Brain microvascular endothelial cell (primary cell): ENCODE measurements at regions not wholly inside any gene's neighbourhood (a gene's known extent, or its start where the extent isn't known, plus 50 kb on each side); places are given as distances from the start of the nearest gene placed in this dataset.

Experiments used
- DNase-seq: peaks from one replicate; pipeline ENCODE4 v3.0.0-alpha.2; 2020
- H3K27ac ChIP-seq: fragments of 250-450 bp; sonication (Bioruptor Pico); 2 replicates; pipeline ENCODE4 v1.5.1; 2020; ENCODE audit warnings: mild to moderate bottlenecking, moderate library complexity
- H3K27me3 ChIP-seq: fragments of 250-450 bp; sonication (Bioruptor Pico); replicated peaks from 2 replicates; pipeline ENCODE4 v1.5.1; 2020; ENCODE audit warnings: mild to moderate bottlenecking
- H3K36me3 ChIP-seq: fragments of 250-450 bp; sonication (Bioruptor Pico); replicated peaks from 2 replicates; pipeline ENCODE4 v1.5.1; 2020; ENCODE audit warnings: mild to moderate bottlenecking
- H3K4me3 ChIP-seq: 2 replicates; pipeline ENCODE4 v1.5.1; 2011; ENCODE audit warnings: low read depth, mild to moderate bottlenecking, control low read depth, low read length, moderate library complexity
- CTCF ChIP-seq: IDR thresholded peaks from 2 replicates; pipeline ENCODE4 v1.5.1; 2011; ENCODE audit warnings: low read depth, mild to moderate bottlenecking, moderate library complexity, low read length, control low read depth, inconsistent platforms; ENCODE audit errors: missing control alignments
- in situ Hi-C: cut with HindIII; loops from 2 replicates; pipeline ENCODE4 v1.10.0; 2017; ENCODE audit warnings: low sequenced_read_pairs, low pct_ligation_motif_present

GRCh38 chr2:239793086-239793485 is 232.1 kb downstream of the NDUFA10 start:
- in situ Hi-C loops: no loop called here
- Histone ChIP-seq H3K27me3 (no peaks in the 10 kb centered on the region), H3K4me3 (no peak overlapping the region), H3K36me3 (no peaks in the 10 kb centered on the region), H3K27ac (no peak overlapping the region)
- DNase-seq: no peak
- TF ChIP-seq CTCF: no peak

GRCh38 chr2:239792405-239793084 is 232.6 kb downstream of the NDUFA10 start:
- H3K36me3 ChIP-seq: no peaks in the 10 kb centered on the region
- no peak overlapping the region for H3K4me3 ChIP-seq
- TF ChIP-seq CTCF: no peak
- no peaks in the 10 kb centered on the region for H3K27me3 ChIP-seq
- H3K27ac ChIP-seq: no peak overlapping the region
- in situ Hi-C loops: no loop called here
- DNase-seq: no peak

DNA sequence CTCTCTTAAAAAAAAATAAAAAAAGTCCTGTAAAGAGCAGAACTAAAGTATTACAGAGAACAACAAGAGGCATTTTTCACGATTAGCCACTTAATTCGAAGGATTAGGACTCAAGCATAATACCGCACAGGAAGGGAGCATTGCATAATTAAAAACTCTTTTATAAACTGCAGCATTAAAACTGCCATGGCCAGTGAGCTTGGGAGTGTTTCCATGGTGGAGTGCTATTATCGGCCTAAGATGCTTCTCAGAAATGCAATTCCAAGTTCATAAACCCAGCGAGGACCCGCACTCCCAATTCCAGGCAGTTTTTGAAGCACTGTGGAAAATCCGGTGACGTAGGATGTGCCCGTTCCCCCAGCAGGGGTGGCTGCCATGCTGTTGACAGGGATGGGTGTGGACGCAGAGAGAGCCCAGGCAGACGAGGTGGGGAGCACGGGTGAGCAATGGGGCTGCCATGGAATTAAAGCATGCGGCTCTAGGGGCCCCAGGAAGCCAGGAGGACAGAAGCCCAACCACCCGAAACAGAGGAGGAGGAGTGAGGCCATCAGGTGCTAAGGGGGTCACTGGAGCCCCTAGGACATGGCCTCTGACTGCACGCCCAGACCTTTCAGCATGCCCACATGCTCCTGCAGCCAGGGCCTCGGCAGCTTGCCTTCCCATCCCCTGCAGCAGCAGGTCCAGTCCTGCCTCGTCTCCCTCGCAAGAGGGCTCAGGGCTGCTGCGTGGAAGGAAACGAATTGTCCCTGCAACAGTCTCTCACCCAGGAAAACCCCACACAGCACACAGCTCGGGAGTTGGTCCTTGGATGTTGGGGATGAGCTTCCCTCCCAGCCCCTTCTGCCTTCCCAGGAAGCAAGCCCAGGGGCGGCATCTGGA is 233.4 kb downstream of the NDUFA10 start:
- in situ Hi-C loops: no loop called here
- TF ChIP-seq CTCF: no peak
- H3K36me3 ChIP-seq: no peaks in the 10 kb centered on the region

DNA sequence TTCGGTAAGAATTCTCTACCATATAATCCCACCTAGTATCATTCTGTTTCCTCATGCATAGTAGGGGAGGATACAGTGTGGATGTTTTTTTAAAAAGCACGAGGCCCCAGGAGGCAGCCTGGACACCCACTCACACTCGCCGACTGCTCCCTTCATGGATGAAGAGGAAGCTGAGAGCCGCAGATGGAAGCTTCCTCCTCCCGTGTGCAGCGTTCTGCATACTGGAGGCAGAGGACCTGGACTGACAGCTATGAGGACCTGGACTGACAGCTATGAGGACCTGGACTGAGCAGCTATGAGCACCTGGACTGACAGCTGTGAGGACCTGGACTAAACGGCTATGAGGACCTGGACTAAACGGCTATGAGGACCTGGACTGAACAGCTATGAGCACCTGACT is 234.4 kb downstream of the NDUFA10 start:
- H3K27ac ChIP-seq: no peak overlapping the region
- H3K27me3 ChIP-seq: no peaks in the 10 kb centered on the region
- in situ Hi-C loops: no loop called here
- TF ChIP-seq CTCF: no peak
- H3K36me3 ChIP-seq: no peaks in the 10 kb centered on the region
- H3K4me3 ChIP-seq: no peak overlapping the region
- no peak for DNase-seq

More for the DNA sequence above, 233.4 kb downstream of the NDUFA10 start:
- Histone ChIP-seq H3K27ac (no peak overlapping the region), H3K27me3 (no peaks in the 10 kb centered on the region), H3K4me3 (no peak overlapping the region)
- no peak for DNase-seq

- no peak for TF ChIP-seq CTCF
- no peak for DNase-seq
Observed at GRCh38 chr2:239790313-239790712, 234.8 kb downstream of the NDUFA10 start.

DNA sequence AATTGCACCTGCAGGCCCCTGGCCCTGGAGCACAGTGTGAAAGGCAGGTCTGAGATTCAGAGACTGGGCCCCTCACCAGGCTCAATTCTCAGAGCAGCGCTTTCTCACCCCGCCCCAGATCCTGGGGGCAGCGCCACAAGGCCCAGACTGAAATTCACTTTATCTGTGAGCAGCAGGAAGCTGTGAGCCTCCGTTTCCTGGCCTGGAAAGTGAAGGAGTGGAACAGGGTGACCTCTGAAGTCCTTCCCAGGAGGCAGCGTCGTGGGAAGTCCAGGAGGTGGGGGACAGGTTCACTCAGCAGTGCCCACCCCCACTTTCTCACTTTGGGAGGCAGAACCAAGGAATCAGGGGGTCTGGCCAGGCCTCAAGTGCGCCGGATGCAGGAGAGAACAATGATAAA is 235.4 kb downstream of the NDUFA10 start:
- no peaks in the 10 kb centered on the region for H3K36me3 ChIP-seq
- TF ChIP-seq CTCF: no peak
- in situ Hi-C loops: no loop called here

More at GRCh38 chr2:239790313-239790712, 234.8 kb downstream of the NDUFA10 start:
- H3K27ac ChIP-seq: no peak overlapping the region
- in situ Hi-C loops: no loop called here
- H3K4me3 ChIP-seq: no peak overlapping the region
- H3K27me3 ChIP-seq: no peaks in the 10 kb centered on the region
- no peaks in the 10 kb centered on the region for H3K36me3 ChIP-seq

More for the DNA sequence above, 235.4 kb downstream of the NDUFA10 start:
- Histone ChIP-seq H3K27me3 (no peaks in the 10 kb centered on the region), H3K27ac (no peak overlapping the region), H3K4me3 (no peak overlapping the region)
- DNase-seq: no peak
